Mucosa of descending colon (tissue), 3 donors: ENCODE measurements at regions not wholly inside any gene's neighbourhood (a gene's known extent, or its start where the extent isn't known, plus 50 kb on each side); places are given as distances from the start of the nearest gene placed in this dataset.
"Not testable (repeated sequence)": the region's sequence is repeated elsewhere in the genome, so short reads cannot be mapped to it uniquely, and the experiment has no call there.

ENCODE experiments used
- ATAC-seq: fragments of 200-7000 bp; cut with Tn5 transposase; one replicate; pipeline ENCODE4 v1.9.1; 2020; ENCODE audit warnings: mild to moderate bottlenecking, moderate library complexity
- DNase-seq, 3 donors: peaks; one replicate each; pipeline ENCODE4 v3.0.0-alpha.2; 2020
- H3K36me3 ChIP-seq: fragments of 200-600 bp; one replicate; pipeline ENCODE4 v1.8.0; 2021; ENCODE audit warnings: low read depth, mild to moderate bottlenecking
- H3K4me1 ChIP-seq: fragments of 200-600 bp; one replicate; pipeline ENCODE4 v1.8.0; 2021; ENCODE audit warnings: low read depth, mild to moderate bottlenecking
- H3K4me3 ChIP-seq: fragments of 200-600 bp; one replicate; pipeline ENCODE4 v1.8.0; 2021; ENCODE audit warnings: mild to moderate bottlenecking
- H3K9me3 ChIP-seq: fragments of 200-600 bp; one replicate; pipeline ENCODE4 v1.8.0; 2021; ENCODE audit warnings: mild to moderate bottlenecking
- CTCF ChIP-seq: fragments of 200-600 bp; IDR thresholded peaks from one replicate; pipeline ENCODE4 v1.8.0; 2022; ENCODE audit warnings: antibody characterized with exemption, mild to moderate bottlenecking
- intact Hi-C, 2 donors: fragments of 100-400 bp; cut with DNase I in 1 of 2; cut with micrococcal nuclease in 1 of 2; formaldehyde crosslinking; loops; one replicate each; pipeline versions ENCODE4 v1.11.0 to v1.11.1; 2022; cut with DNase I, micrococcal nuclease
- donor health status: DM: no; HTN: no; CAD: no; lungs with moderate emphysema.
- donor health status: DM: no; HTN: no; CAD: no.
- donor health status: DM: no; HTN: yes; CAD: no.

- H3K36me3 ChIP-seq: no peaks in the 10 kb centered on the region
- H3K4me3 ChIP-seq: no peak overlapping the region
- H3K9me3 ChIP-seq: no peaks in the 10 kb centered on the region
- no peaks in the 10 kb centered on the region for H3K4me1 ChIP-seq
- DNase-seq (no peak), ATAC-seq (no peak)
- intact Hi-C loops: no loop called here
- TF ChIP-seq CTCF: no peak
These were observed 96.4 kb upstream of the ZCCHC13 start for GRCh38 chrX:74207539-74207938.

- Histone ChIP-seq H3K4me3 (no peak overlapping the region), H3K9me3 (no peaks in the 10 kb centered on the region), H3K4me1 (no peaks in the 10 kb centered on the region), H3K36me3 (no peaks in the 10 kb centered on the region)
- ATAC-seq (no peak), DNase-seq (no peak)
- no peak for TF ChIP-seq CTCF
- intact Hi-C loops: no loop called here
These were observed 108.4 kb upstream of the ZCCHC13 start for GRCh38 chrX:74195605-74196004.

DNA sequence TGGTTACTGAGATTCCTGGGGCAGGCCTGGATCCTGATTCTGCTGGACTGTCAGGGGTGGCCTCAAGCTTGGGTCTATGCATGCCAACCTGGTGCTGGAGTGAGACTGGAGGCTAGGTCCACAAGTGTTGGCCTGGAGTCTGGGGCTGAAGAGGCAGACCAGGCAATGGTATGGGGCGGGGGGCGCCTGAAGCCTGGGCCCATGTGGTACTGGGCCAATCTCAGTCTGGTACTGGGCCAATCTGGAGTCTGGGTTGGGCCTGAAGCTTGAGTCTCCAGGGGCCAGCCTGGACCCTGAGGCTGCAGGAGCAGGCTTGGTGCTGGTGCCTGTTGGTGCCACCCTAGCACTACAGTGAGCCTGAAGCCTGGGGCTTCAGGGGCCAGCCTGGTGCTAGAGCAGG, 108.9 kb upstream of the ZCCHC13 start:
- Histone ChIP-seq H3K4me3 (no peak overlapping the region), H3K36me3 (no peaks in the 10 kb centered on the region), H3K9me3 (no peaks in the 10 kb centered on the region), H3K4me1 (no peaks in the 10 kb centered on the region)
- DNase-seq (no peak), ATAC-seq (no peak)
- intact Hi-C loops: no loop called here
- no peak for TF ChIP-seq CTCF

DNA sequence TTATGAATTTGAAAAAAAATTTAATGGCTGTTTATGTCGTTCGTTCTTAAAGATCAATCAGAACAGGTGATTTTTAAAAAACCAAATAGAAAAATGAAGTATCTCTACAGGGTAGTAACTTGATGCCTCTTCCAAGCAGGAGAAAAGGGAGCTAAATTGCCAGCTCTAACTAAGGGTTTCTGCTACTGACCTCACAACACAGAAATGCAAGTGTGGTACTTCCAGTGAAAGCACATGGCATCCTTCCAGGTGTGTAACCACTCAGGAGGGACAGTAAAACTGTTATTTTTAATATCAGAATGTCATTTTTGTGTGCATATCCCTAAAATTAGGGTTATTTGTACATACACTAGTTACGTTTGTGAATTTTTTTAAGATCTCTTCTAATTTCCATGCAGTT, 116.8 kb upstream of the ZCCHC13 start:
- Histone ChIP-seq H3K4me3 (no peak overlapping the region), H3K4me1 (no peaks in the 10 kb centered on the region), H3K9me3 (no peaks in the 10 kb centered on the region), H3K36me3 (no peaks in the 10 kb centered on the region)
- no peak for TF ChIP-seq CTCF
- ATAC-seq (no peak), DNase-seq (no peak)
- intact Hi-C loops: no loop called here

GRCh38 chrX:74183047-74183446, 120.9 kb upstream of the ZCCHC13 start:
- ATAC-seq, H3K36me3 ChIP-seq, intact Hi-C loops, DNase-seq, H3K4me3 ChIP-seq, H3K4me1 ChIP-seq, H3K9me3 ChIP-seq: not testable (repeated sequence)

GRCh38 chrX:74181976-74182375, 122.0 kb upstream of the ZCCHC13 start:
- H3K4me1 ChIP-seq, H3K9me3 ChIP-seq, H3K36me3 ChIP-seq, ATAC-seq, H3K4me3 ChIP-seq, intact Hi-C loops, DNase-seq: not testable (repeated sequence)

DNA sequence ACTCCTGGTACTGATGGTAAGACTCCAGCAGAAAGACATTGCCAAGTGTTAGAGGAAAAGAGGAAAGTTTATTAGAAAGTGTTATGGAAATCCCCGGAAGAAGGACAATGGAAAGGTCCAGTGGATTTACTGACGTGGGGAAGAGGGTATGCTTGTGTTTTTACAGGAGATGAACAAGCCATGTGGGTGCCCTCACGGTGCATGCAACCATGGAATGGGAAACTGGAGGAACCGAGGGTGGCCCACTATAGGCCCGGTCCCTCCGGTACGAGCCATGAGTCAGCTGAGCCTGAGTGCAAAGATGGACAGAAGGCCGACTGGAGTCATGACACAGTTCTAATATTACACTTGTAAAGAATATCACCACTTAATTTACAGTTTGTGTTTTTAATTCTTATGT, 123.3 kb upstream of the ZCCHC13 start:
- Histone ChIP-seq H3K4me3 (no peak overlapping the region), H3K36me3 (no peaks in the 10 kb centered on the region), H3K9me3 (no peaks in the 10 kb centered on the region), H3K4me1 (no peaks in the 10 kb centered on the region)
- intact Hi-C loops: no loop called here
- TF ChIP-seq CTCF: no peak
- DNase-seq (no peak), ATAC-seq (no peak)
